Astrocyte of the spinal cord (primary cell): ENCODE measurements at regions not wholly inside any gene's neighbourhood (a gene's known extent, or its start where the extent isn't known, plus 50 kb on each side); places are given as distances from the start of the nearest gene placed in this dataset.

Experiments
- DNase-seq: peaks from one replicate; pipeline ENCODE4 v3.0.0; 2011; ENCODE audit warnings: low read depth, low spot score
- H3K4me3 ChIP-seq: 2 replicates; pipeline ENCODE4 v1.5.1; 2011; ENCODE audit warnings: low read depth, mild to moderate bottlenecking, low read length, moderate library complexity
- CTCF ChIP-seq: IDR thresholded peaks from 2 replicates; pipeline ENCODE4 v1.5.1; 2012; ENCODE audit warnings: low read depth, mild to moderate bottlenecking, low read length, inconsistent platforms
- in situ Hi-C: cut with HindIII; loops from 2 replicates; pipeline ENCODE4 v1.10.0; 2017; ENCODE audit warnings: low sequenced_read_pairs

DNA sequence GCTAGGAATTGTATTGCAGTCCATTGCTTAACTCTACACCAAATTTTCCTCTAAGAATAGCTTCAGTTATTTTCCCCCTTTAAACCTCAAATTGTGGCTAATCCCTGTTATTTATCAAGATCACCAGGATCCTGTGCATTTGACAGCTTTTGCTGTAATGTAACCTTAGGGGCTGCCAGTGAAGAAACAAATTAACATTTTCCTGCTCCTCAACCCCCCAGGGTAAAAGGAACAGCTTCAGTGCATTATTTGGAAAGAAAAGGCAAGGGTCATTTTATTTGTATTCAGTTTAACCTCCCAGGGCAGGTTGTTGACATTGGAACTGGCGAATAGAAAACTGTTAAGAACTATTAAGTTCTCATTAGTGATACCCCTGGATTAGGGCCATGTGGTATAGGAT lies 57.0 kb downstream of the PCDH20 start:
- in situ Hi-C loops = no loop called here
- no peak for TF ChIP-seq CTCF
- DNase-seq = no peak
- H3K4me3 ChIP-seq = no peak overlapping the region

- no peak overlapping the region for H3K4me3 ChIP-seq
- DNase-seq = no peak
- no peak for TF ChIP-seq CTCF
- in situ Hi-C loops = no loop called here
Observed at GRCh38 chr13:61350341-61350740, 65.3 kb downstream of the PCDH20 start.

DNA sequence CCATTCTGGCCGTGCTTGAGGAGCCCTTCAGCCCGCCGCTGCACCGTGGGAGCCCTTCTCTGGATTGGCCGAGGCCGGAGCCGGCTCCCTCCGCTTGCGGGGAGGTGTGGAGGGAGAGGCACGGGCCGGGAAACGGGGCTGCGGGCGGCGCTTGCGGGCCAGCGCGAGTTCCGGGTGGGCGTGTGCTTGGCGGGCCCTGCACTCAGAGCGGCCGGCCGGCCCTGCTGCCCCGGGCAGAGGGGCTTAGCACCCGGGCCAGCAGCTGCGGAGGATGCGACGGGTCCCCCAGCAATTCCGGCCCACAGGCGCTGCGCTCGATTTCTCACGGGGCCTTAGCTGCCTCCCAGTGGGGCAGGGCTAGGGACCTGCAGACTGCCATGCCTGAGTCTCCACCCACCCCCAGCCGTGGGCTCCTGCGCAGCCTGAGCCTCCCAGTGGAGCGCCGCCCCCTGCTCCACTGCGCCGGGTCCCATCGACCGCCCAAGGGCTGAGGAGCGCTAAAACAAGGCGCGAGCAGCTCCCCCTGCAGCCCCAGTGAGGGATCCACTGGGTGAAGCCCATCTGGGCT lies 76.5 kb downstream of the PCDH20 start:
- in situ Hi-C loops = no loop called here
- no peak overlapping the region for H3K4me3 ChIP-seq
- no peak for TF ChIP-seq CTCF
- no peak for DNase-seq

DNA sequence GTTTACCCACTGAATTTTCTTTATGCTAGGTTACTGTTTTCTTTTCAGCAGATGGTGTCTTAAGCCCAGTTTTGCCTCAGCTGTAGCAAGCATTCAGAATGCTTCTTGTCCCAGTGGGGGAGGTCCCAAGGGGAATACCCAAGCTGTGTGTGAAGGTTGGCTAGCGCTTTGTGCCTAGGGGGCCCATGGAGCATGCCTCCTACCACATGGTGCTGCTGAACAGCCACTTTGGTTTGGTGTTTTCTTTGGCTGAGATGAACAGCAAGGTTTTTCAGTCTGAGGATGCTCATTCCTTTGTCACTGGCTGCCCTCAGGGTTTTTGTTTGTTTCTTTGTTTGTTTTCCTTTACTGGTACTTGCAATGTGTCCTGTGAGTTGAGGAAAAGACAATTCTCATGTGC lies 99.0 kb downstream of the PCDH20 start:
- in situ Hi-C loops = no loop called here
- no peak overlapping the region for H3K4me3 ChIP-seq
- TF ChIP-seq CTCF = no peak

DNA sequence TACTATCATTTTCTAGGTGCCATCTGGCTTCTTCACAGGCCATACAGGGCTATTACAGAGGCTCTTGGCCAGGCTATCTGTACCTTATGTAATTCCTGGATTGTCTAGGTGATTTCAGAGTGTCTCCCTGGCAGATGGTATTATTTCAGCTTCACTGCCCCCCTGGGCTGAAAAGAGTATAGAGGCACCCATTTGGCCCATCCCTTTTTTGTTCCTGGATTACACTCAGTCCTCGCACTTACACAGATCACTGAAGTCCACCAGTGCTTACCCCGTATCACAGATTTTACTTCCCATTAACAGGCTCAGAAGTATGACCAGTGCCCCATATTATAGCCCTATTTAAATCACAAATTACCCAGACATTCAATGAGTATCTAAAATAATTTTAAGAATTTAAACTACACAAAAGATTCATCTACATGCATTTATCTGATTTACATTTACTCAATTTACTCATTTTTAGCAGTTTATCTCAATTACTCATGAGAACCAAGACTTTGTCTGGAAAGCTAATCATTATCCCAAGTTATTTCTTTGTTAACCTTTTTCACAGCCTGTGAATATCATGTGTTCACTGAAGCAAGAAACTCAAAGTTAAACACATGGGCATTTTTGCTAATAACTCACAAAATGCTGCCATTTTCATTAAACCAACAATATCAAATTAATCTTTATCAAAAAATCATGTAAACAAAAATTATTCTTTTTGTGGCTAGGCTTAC lies 121.0 kb downstream of the PCDH20 start:
- TF ChIP-seq CTCF = no peak
- no peak for DNase-seq
- H3K4me3 ChIP-seq = no peak overlapping the region
- in situ Hi-C loops = no loop called here

More for the DNA sequence above, 99.0 kb downstream of the PCDH20 start:
- DNase-seq = no peak

DNA sequence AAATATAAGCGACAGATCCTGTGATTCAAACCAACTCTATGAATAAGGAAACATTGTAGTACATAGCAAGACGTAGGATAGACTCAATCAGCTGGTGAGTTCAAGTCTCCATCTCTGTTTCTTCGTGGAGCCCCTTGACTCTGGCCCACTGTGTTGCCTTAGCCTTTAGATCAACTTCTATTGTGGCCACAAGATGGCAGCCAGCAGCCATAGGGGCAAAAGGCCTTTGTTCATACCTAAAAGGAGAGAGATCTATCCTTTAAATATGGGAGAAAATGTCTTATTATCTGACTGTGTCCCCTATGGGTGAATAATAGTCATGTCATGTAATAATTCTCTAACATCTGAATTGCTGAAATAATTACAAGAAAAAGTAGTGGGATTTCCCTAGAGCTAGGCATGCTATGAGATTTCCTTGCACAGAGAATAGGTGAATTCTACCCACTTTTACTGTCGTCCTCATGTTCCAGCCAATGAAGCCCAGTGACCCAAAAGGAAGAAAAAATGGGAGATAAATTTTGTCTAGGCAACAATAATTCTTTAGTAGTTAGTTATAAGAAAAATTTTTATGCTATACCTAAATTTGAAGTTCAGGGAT lies 129.4 kb downstream of the PCDH20 start:
- peak; percentile 4 for TF ChIP-seq CTCF
- in situ Hi-C loops = no loop called here
- no peak for DNase-seq
- H3K4me3 ChIP-seq = no peak overlapping the region
